Stimulated activated CD8-positive, alpha-beta memory T cell treated with anti-CD3 and anti-CD28 coated beads, Interleukin-12 subunit alpha, Interleukin-12 subunit beta, amount 100 ng/mL, for 1 hour (primary cell): ENCODE measurements at regions not wholly inside any gene's neighbourhood (a gene's known extent, or its start where the extent isn't known, plus 50 kb on each side); places are given as distances from the start of the nearest gene placed in this dataset.
"Not testable (repeated sequence)": the region's sequence is repeated elsewhere in the genome, so short reads cannot be mapped to it uniquely, and the experiment has no call there.

ENCODE experiments used
- DNase-seq: peaks from one replicate; pipeline ENCODE4 v3.0.0-alpha.2; 2020; ENCODE audit warnings: low read depth

DNA sequence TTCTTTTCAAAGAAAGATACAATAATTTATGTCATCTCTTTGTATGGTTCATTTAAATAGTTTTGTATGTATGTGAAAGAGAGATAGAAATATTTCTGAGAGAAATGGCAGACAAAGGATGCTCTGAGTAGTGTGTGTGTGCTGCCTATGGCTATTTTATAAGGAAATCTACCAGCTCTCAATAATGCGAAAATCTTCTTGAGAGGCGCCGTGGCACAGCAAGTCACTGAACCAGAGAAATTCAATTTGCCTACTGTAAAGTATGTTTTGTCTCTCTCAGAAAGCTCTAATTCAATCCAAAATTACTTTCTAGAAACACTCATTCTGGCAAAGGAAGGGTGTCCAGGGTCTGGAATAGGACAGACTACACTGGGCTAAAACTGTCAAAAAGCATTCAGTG, 1981.1 kb downstream of the EFNA5 start:
- DNase-seq, result no peak

DNA sequence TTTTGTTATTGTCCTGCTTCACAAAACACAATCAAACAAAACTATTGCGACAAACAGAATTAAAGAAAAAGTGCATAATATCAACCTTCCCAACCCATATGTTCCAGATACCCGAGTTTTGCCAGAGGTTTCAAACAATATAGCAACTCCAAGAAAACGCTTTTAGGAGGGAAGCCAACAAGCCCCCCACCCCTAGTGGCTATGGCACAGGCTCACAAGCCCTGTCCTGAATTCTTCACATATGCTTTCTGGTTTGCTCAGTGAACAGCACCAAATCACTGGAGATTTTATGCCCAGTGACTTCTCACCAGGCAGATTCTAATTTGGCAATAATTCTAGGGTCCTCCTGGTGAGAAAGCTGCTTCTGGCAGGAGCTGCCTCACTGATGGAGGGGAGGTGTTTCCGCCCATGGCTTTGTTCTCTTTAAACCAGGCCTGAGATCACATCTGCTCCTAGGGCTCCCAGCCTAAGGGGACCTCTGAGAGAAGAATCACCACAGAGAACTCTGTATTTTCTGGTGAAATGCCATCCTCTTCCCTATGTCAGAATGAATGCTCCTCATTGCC, 1982.4 kb downstream of the EFNA5 start:
- DNase-seq, result no peak

DNA sequence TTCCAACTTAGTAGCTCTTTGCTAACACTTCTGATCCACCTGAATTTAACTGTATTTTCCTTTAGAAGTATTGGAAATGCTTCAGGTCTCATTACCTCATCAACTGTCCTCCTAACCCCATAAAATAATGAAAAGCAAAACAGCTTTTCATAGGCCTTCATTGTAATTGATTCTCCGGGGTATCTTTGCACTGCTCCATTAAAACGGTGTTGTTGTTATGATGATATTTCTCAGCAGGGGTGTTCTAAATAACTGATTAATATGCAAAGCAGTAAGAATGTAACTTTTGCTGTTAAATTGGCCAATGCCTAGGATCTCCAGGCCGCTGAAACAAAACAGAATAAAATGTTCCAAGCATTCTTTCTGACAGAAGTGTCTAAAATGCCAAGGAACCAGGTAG, 1983.2 kb downstream of the EFNA5 start:
- no peak for DNase-seq

DNA sequence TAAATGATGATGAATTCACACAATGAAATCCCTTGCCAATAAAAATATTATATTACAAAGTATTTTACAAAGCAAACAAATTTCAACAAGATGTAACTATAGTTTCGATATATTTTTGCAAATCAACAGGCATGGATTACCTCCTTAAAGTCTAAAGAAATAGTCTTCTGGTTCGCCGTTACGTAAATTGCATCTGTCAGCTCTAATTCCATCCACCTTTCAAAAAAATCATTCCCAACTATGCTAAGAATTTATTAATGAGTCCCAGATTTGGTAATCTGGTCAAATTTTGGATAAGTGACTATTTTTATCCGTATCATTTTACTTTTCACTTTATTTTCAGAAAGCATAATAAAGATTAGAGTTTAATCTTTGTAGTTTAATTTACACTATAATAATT, 1984.9 kb downstream of the EFNA5 start:
- no peak for DNase-seq

DNA sequence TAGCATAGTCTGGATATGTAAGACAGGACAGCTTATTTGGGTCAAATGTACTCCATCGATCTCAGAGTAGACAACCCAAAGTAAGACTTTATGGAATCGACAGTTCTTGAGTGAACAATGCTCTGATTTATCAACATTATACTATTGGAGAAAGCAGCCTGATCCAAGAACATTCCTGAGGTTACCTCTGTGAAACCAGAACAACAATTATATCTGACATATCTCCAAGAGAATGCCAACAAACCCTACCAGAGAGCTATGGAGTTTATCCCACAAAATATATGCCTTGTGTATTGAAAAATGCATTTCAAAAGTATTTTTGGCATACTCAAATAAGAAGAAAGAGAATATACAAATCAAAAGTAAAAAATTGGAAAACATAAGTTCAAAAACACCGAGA, 1985.9 kb downstream of the EFNA5 start:
- no peak for DNase-seq

DNA sequence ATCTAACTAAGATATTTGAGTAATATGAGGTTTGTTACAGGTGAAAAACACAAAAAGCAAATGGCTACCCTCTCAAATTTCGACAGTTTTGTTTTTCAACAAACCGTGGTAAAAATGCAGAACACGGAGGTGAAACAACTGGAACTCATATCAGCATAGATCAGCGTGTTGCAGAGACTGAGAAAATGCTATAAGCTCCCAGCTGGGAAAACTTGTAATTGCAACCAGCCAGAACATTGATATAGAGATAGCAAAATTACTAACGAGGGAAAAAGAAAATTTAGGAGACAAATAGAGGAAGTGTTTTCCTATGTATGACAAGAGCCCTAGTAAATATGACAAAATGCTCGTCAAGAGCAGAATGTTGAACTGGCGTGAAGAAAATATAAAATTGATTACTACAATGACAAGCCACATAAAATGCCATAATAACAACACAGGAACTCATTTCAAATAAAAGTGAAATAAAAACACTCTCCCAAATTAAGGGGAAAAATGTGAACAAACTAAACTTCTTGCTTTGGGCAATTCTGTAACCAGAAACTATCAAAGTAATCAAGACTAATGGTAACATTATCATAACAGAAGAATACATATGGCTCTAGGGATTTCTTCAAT, 1989.8 kb downstream of the EFNA5 start:
- DNase-seq, result no peak

DNA sequence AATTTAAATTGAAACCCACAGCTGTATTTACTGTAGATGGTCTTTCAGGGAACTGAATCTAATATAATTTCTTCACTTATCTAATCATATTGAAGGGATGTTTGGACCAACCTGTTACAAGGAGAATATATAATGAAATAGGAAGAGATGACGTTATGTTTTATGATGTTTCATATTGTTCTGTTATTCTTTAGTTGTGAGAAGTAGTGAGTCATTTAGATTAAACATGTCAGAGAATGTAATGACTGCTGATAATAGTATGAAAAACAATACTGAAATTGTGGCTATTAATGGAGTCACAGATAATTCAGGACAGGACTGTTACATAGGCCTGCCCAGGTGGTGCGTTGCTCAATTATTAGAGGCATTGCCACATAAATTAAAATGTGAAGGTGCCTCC, 1993.4 kb downstream of the EFNA5 start:
- DNase-seq, result no peak

DNA sequence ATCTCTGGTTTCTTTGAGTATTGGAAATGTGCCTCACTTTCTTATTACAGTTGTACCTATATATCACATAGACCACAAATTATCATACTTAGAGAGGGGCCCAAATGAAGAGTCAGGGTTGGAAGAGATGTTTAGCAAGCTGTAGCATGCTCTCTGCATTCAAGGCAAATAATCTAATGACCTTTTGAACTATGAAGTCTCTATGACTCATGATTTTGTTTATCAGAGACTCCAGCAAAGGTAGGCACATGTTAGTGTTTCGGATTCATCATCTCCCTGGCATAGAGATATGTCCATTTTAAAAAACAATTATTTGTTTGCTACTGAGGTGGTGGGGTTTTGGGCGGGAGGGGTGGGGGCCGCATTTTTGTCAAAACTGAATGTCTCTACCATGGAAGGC, 2000.1 kb downstream of the EFNA5 start:
- DNase-seq, result no peak

DNA sequence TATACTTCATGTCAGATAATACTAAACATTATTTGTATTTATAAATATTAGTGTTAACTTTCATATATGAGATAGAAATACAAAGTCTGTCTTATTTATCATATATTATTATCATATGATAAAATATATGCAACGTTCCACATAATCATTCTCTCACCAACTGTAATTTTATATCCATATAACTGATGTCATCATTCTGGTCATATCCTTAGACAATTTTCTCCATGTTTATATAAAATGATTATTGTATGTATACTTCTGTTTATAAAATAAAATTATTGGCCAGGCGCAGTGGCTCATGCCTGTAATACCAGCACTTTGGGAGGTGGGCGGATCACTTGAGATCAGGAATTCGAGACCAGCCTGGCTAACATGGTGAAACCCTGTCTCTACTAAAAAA, 2007.1 kb downstream of the EFNA5 start:
- no peak for DNase-seq

DNA sequence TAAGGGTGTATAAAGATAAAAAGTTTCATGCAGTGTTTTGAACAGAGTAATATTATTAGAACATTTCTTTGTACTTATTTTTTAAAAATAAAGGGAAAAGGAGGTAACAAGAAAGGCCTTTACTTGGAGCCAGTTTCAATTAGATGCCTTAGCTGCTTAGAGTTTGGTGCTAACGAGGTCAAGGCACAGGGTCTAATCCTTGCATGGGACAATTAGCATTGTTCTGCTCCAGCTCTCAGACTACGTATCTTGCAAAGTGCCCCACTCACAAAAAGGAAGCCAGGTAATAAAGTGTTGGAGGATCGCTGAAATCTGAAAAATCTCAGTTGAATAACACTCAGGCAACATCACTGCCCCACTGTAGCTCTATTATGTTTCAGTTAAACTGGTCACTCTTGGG, 2011.3 kb downstream of the EFNA5 start:
- DNase-seq, result no peak

DNA sequence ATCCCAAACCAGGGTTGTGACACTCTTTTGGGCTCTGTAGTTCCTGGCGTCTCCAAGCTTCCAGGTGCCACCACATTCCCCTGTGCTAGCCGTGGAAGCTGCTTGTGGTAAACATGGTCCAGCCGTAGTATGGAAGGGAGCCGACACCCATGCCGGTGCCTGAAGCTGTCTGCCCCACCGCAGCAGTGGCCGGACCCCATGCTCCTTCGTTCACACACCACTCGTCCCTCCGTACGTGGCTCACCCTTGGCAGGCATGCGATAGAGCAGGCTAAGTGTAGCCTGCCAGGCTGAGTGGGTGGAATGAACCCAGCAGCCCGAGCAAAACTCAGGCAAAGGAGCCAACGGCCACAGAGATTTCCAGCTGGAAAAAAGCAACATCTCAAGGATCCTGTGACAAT, 2030.4 kb downstream of the EFNA5 start:
- DNase-seq, result no peak

DNA sequence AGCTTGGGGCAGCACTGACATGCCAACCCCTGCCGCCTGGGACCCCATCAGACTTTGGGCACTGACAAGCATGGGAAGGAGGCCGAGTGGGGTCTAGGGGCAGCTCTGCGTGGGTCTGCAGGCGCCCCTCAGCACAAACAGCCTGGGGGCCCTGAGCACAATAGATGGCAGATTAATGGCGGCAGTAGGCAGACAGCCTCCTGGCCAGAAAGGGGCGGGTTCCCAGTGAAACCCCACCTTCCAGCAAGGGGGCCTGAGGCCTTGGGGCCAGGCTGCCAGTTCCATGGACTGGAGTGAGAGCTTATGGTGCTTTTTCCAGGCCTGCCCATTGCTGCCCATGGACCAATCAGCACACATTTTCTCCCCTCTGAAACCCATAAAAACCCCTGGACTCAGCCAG, 2031.2 kb downstream of the EFNA5 start:
- no peak for DNase-seq

DNA sequence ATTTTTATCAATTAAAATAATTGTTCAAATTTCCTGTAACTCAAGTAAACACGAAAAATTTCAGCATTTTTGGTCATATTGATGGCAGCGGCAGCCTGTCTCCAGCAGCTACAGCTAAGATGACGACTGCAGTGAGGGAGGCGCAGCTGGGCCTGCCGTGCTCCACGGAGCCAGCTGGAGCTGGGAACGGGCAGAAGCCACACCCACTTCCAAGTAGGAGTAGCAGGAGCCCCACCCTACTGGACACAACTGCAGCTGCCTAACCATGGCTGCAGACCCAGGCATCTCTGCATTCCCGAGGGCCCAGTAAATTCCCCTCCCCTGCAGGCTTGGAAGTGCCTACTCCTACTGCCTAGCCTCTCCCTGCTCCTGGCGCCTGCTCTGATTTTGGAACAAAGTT, 2031.7 kb downstream of the EFNA5 start:
- no peak for DNase-seq

DNA sequence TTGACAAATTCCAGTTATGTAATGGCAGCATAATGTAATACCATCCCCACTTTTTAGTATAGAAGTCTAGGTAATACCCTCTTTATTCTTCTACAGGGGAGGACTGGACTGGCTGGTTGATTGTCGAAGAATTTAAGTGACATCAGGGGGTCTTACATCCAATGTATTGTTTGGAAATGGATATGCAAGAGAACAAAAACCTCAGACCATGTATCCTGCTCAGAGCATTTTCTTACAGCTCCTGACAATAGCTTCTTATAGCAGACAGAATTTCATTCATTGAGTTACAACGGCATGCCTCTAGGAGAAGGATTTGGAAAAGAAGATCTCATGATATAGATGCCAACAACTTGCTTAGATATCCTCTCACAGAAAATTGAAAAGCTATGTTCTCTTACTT, 2032.3 kb downstream of the EFNA5 start:
- DNase-seq, result no peak

DNA sequence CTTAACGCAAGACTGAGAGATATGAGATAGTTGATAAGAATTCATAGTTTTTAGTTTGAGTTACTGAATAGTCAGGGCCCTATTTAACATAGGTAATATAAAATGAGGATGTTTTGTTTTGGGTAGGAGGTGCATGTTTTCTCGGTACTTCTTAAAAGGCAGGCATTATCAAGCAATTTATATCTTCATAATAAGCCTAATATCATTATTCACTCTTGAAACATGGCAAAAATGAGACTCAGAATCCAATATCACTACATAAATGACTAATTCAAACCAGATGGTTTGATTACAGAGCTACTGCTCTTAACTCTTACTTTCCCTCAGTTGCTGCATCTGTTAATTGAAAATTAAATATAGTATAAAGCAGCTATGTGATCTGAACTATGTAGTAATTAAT, 2038.7 kb downstream of the EFNA5 start:
- DNase-seq, result no peak

DNA sequence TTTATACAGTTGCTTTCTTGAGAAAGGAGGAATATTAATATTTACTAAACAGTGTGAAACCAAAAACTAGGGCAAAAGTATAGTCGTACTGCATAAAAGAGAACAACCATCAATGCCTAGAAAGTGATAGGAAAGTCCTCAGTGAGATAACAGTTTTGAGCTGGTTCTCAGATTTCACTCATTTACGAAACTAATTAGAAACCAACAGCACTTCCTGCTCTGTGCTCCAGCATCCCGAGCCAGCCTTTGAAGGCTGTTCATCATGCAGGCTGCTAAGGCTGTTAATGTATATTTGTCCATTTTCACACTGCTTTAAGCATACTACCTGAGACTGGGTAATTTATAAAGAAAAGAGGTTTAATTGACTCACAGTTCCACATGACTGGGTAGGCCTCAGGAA, 2039.9 kb downstream of the EFNA5 start:
- no peak for DNase-seq

DNA sequence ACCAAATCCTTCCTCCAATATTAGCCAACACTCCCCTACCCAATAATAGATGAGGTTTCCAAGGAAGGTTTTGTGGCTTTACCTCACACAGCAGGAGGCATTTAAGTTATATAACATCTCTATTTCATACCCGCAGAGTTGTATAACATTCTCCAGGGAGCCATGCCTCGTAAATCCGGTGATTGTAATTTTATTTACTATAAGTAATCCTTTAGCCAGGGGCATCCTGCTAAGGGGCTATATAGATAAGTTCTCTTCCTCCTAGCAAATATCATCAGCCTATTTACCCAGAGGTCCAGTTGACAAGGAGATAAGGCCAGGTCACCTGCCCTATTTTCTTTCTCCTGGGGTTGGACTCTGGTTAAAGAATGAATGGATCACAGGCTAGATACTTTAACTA, 2051.0 kb downstream of the EFNA5 start:
- DNase-seq, result no peak

DNA sequence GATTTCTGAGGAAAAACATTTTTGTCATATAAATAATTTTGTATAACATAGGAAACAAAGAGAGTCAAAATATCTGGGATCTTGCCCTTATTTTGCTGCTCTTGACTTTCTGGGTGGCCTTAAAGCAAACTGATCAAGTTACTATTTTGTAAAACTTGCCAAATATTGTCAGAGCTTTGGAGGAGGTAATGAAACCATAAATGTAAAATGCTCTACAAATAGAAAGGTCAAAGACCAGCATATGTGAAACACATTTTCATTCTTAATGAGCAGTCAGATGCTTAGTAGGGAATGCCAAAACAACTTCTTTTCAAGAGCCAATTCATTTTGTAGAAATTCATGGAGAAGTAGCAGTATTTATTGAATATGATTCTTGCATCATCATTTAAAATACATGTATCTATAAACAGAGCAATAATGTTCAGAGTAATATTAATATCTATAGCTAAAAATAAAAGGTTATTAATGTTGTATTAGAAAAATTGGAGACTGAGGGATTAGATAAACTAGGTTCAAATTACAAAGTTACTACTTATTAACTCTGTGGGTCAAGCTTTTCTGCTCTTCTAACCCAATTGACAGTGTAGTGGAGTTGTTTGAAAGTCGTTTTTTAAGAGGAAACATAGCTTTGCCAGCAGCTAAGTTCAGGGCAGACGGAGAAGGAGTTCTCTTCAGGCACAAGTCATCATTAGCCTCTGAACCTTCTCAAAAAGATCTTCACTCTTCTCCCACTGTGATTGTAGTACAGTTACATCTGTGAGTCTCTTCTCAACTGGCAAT, 2053.1 kb downstream of the EFNA5 start:
- no peak for DNase-seq

DNA sequence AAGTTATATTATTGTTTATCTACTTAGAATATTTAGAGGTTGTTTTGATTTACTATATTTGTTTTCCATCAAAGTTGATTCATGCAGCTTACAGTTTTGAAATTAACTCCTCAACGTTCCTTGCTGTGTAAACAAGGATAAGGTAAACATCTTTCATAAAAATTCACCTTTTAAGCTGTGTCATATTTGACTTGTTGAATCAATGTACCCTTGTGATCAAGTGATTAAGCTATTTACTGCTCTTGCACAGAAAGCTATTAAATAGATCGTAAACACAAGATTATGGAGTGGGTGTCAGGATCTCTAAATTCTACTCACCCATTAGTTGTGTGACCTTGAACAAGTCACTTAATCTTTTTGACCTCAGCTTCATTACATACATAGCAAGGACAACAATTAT, 2054.0 kb upstream of the NUDT12 start:
- DNase-seq, result no peak

DNA sequence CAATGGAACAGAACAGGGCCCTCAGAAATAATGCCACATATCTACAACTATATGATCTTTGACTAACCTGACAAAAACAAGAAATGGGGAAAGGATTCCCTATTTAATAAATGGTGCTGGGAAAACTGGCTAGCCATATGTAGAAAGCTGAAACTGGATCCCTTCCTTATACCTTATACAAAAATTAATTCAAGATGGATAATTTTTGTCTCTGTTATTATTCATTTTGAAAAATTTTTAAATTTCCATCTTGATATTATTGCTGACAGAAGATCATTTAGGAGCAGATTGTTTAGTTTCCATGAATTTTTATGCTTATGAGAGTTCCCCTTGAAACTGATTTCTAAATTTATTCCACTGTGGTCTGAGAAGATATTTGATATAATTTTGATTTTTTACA, 2039.8 kb upstream of the NUDT12 start:
- DNase-seq, result not testable (repeated sequence)

DNA sequence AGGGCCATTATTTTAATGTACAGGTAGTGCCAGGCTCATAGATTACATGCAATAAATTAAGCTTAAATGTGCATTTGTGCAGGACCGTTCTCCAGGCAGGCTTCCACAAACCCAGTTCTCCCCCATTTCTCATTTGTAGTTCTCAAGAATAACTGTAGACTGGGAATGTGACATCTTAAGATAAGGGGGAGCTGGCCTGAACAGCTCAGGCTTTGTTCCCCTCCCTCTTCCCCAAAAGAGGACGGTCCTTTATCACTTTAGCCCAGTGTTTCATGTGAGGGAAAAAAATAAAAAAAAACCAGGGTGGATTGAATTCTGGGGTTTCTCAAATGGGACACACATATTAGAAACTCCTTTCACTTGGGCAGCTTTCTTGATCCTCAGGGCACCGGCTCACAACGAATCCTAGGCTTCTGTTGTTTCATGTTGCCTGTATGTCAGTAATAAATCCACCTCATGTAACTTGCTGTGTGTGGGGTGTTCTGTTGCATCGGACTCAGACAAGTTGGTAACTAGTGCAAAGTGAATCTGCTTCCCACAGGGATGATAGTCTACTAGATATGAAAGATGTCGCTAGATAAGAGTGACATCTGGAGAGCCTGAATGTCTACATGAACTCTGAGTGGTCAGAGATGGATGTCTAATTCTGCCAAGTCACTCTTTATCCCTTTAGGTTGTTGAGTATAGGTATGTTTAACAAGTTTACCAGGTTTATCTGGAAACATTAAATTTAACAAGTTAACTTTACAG, 2030.6 kb upstream of the NUDT12 start:
- DNase-seq, result no peak

DNA sequence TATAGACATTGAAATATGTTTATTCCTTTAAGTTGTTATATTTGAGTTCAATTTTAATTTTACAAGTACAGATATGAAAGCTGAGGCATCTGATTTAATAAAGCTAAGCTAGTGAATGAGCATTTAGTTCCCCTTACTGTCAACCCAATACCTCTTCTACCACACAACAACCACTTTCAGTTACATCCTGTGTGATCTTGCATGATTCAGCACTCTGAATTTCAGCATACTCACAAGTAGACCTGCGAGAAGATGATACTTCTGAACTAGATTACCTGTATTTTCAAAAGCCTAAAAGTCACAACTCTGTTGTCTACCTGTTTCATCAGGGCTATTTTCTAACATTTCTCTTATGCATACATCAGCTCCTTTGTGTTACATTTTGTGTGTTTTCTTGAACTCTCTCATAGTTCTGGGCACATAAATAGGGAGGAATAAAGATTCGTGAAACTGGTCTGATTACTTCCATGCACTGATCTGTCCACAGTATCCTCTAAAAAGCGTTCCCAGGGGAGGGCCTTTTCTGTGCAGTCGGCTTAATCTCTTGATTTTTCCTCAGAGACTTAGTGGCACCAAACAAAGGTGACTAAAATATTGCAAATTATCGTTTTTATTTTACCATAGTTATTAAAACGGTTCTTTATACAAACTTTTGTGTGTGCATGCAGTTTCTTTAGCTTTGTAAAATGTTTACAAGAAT, 2025.5 kb upstream of the NUDT12 start:
- no peak for DNase-seq
